Endodermal cell (in vitro differentiated cells): ENCODE measurements at regions not wholly inside any gene's neighbourhood (a gene's known extent, or its start where the extent isn't known, plus 50 kb on each side); places are given as distances from the start of the nearest gene placed in this dataset.

Experiments
- DNase-seq: peaks from one replicate; pipeline ENCODE4 v3.0.0-alpha.2; 2017
- H3K27ac ChIP-seq: 2 replicates; pipeline ENCODE4 v1.5.1; 2013; ENCODE audit warnings: mild to moderate bottlenecking, low read depth, low read length, moderate library complexity
- H3K27me3 ChIP-seq: 2 replicates; pipeline ENCODE4 v1.6.1; 2013; ENCODE audit warnings: mild to moderate bottlenecking, low read length, moderate library complexity; ENCODE audit not compliant: insufficient read depth, control insufficient read depth, poor library complexity, severe bottlenecking
- H3K36me3 ChIP-seq: 2 replicates; pipeline ENCODE4 v1.7.0; 2013; ENCODE audit warnings: mild to moderate bottlenecking, low read length, moderate library complexity; ENCODE audit not compliant: control insufficient read depth, insufficient read depth
- H3K4me1 ChIP-seq: one replicate; pipeline ENCODE4 v1.7.0; 2013; ENCODE audit warnings: low read length; ENCODE audit not compliant: control insufficient read depth, insufficient read depth
- H3K4me3 ChIP-seq: 2 replicates; pipeline ENCODE4 v1.5.1; 2013; ENCODE audit warnings: mild to moderate bottlenecking, low read length, moderate library complexity
- H3K9ac ChIP-seq: 2 replicates; pipeline ENCODE4 v1.6.1; 2013; ENCODE audit warnings: mild to moderate bottlenecking, low read length, moderate library complexity; ENCODE audit not compliant: poor library complexity, severe bottlenecking; ENCODE audit errors: extremely low read depth
- H3K9me3 ChIP-seq: 2 replicates; pipeline ENCODE4 v1.6.1; 2013; ENCODE audit warnings: mild to moderate bottlenecking, low read length, moderate library complexity; ENCODE audit not compliant: control insufficient read depth
- H3K27ac Mint-ChIP-seq: 2 replicates; pipeline ENCODE4 v1.8.0; 2020; ENCODE audit warnings: mixed read lengths
- H3K27me3 Mint-ChIP-seq: 2 replicates; pipeline ENCODE4 v1.8.0; 2021; ENCODE audit warnings: mild to moderate bottlenecking, mixed read lengths; ENCODE audit not compliant: insufficient read depth
- H3K36me3 Mint-ChIP-seq: 2 replicates; pipeline ENCODE4 v1.8.0; 2020; ENCODE audit warnings: low read depth, mixed read lengths
- H3K4me1 Mint-ChIP-seq: 2 replicates; pipeline ENCODE4 v1.8.0; 2020; ENCODE audit warnings: mixed read lengths
- H3K4me3 Mint-ChIP-seq: 2 replicates; pipeline ENCODE4 v1.8.0; 2020; ENCODE audit warnings: mild to moderate bottlenecking, moderate library complexity, mixed read lengths
- H3K9me3 Mint-ChIP-seq: 2 replicates; pipeline ENCODE4 v1.8.0; 2020; ENCODE audit warnings: mild to moderate bottlenecking, mixed read lengths
- WGBS, 2 experiments: methylation state at CpG; one replicate each; pipeline versions ENCODE4 v1.1.5 to v1.1.7; 2013; ENCODE audit warnings: missing lambda C conversion rate in 2 of 2, mixed read lengths in 1 of 2; ENCODE audit not compliant: insufficient coverage in 1 of 2, insufficient read length in 1 of 2; 5-methylcytosine and 5-hydroxymethylcytosine counted together
- TF ChIP-seq, protein P1 (sequence below): fragments of 200-600 bp; sonication (generic); conservative IDR thresholded peaks from 2 replicates; pipeline ENCODE4 v1.5.0; 2021; ENCODE audit warnings: antibody characterized with exemption, mild to moderate bottlenecking

DNA sequence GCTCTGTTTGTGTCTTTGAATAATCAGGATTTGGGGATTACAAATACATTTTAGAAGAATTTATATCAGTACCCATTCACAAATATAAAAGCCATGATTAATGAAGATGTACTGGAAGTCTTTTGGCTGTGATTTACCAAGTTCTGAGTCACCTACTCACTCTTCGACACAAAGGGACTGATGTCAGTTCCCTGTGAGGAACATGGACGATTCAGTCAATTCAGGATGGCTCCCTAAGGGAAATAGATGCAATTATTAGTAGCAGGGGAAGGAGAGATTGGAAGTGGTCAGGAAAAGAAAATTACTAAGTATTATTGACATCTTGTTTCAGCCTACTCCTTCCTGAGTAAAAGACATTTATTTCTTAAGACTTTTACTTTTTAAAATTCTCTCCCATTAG is 550.7 kb upstream of the SLIT2 start:
- Histone ChIP-seq H3K9ac (no peak overlapping the region), H3K4me3 (no peak overlapping the region), H3K27me3 (no peaks in the 10 kb centered on the region), H3K4me1 (no peaks in the 10 kb centered on the region), H3K36me3 (no peaks in the 10 kb centered on the region), H3K27ac (no peak overlapping the region), H3K9me3 (no peaks in the 10 kb centered on the region)
- Mint-ChIP-seq H3K4me1 (no peaks in the 10 kb centered on the region), H3K27me3 (no peaks in the 10 kb centered on the region), H3K27ac (no peak overlapping the region), H3K9me3 (peaks cover 4% of the 10 kb centered on the region), H3K36me3 (no peaks in the 10 kb centered on the region), H3K4me3 (no peak overlapping the region)
- no peak for DNase-seq
- 83 to 100% methylated on average over 1 to 2 of the region's 2 CpGs for WGBS, 2 experiments
- TF ChIP-seq, protein P1, sequence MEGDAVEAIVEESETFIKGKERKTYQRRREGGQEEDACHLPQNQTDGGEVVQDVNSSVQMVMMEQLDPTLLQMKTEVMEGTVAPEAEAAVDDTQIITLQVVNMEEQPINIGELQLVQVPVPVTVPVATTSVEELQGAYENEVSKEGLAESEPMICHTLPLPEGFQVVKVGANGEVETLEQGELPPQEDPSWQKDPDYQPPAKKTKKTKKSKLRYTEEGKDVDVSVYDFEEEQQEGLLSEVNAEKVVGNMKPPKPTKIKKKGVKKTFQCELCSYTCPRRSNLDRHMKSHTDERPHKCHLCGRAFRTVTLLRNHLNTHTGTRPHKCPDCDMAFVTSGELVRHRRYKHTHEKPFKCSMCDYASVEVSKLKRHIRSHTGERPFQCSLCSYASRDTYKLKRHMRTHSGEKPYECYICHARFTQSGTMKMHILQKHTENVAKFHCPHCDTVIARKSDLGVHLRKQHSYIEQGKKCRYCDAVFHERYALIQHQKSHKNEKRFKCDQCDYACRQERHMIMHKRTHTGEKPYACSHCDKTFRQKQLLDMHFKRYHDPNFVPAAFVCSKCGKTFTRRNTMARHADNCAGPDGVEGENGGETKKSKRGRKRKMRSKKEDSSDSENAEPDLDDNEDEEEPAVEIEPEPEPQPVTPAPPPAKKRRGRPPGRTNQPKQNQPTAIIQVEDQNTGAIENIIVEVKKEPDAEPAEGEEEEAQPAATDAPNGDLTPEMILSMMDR, result no peak

DNA sequence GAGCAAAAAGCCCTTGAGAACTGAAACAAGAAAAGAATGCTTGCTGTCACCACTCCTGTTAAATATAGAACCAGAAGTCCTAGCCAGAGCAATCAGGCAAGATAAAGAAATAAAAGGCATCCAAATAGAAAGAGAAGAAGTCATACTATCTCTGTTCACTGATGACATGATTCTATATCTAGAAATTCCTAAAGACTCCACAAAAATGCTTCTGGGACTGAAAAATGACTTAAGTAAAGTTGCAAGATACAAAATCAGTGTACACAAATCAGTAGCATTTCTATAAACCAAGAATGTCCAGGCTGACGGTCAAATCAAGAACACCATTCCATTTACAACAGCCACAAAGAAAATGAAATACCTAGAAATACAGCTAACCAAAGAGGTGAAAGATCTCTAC is 552.7 kb upstream of the SLIT2 start:
- Histone ChIP-seq H3K9me3 (no peaks in the 10 kb centered on the region), H3K36me3 (no peaks in the 10 kb centered on the region), H3K27me3 (no peaks in the 10 kb centered on the region), H3K27ac (no peak overlapping the region), H3K4me1 (no peaks in the 10 kb centered on the region), H3K4me3 (no peak overlapping the region), H3K9ac (no peak overlapping the region)
- Mint-ChIP-seq H3K27ac (no peak overlapping the region), H3K36me3 (no peaks in the 10 kb centered on the region), H3K9me3 (peaks cover 4% of the 10 kb centered on the region), H3K4me3 (no peak overlapping the region), H3K4me1 (no peaks in the 10 kb centered on the region), H3K27me3 (no peaks in the 10 kb centered on the region)
- WGBS, 2 experiments, result 96% methylated on average over 1 of the region's 1 CpG; no CpG with 5 or more reads in 1 of the 2 experiments
- TF ChIP-seq, protein P1, result no peak
- DNase-seq, result no peak

DNA sequence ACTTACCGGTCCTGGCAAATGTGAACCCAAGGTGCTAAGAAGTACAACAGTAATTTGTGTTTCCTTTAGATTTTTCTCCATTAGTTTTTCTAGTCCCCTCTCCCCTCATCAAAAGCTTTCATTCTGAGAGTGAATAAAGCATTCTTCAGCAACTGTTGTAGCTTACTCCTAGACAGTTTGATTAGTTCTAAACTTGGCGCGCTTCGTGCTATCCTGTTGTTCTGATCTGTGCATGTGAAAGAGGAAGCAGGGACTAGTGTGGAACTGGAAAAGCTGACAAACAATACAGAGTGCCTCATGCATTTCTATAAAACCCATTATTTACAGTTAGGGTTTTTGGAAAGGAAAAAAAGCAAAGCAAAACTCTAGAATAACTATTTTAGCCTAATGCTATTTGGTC is 556.9 kb upstream of the SLIT2 start:
- no peaks in the 10 kb centered on the region for H3K4me1 ChIP-seq
- no peak overlapping the region for H3K4me3 Mint-ChIP-seq
- WGBS, 2 experiments, result 91 to 100% methylated on average over 1 to 4 of the region's 4 CpGs

More for the DNA sequence above, 556.9 kb upstream of the SLIT2 start:
- no peak overlapping the region for H3K4me3 ChIP-seq
- H3K27ac ChIP-seq, result no peak overlapping the region
- no peaks in the 10 kb centered on the region for H3K27me3 ChIP-seq
- Mint-ChIP-seq H3K9me3 (peaks cover 4% of the 10 kb centered on the region), H3K27ac (no peak overlapping the region), H3K36me3 (no peaks in the 10 kb centered on the region), H3K27me3 (no peaks in the 10 kb centered on the region), H3K4me1 (no peaks in the 10 kb centered on the region)
- TF ChIP-seq, protein P1, result no peak
- no peaks in the 10 kb centered on the region for H3K36me3 ChIP-seq
- no peaks in the 10 kb centered on the region for H3K9me3 ChIP-seq
- DNase-seq, result no peak
- H3K9ac ChIP-seq, result no peak overlapping the region
